ENCODE measurements at regions not wholly inside any gene's neighbourhood (a gene's known extent, or its start where the extent isn't known, plus 50 kb on each side); places are given as distances from the start of the nearest gene placed in this dataset.

DNA sequence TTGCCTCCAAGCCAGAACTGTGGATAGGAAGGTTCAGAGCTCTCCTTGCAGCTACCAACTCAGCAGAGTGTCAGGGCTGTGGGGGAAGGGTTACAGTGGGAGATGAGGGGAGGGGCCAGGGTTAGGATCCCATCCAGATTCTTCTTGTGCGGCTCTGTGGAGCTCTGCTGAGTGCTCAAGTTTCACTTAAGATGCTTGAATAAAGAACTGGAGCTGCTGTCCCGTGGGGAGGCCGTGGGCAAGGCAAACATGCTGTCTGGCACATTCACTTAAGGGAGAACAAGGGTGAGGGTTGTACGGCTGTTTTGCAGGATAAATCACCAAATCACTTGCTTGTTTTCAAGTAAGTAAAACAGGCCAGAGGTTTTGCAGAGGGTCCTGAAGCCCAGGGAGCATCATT is 197.1 kb downstream of the FAM76B start:
- Histone ChIP-seq H4K20me1 (ENCODE audit: insufficient read depth, poor library complexity, severe bottlenecking) (no peaks in the 10 kb centered on the region), H3K4me3 (no peak overlapping the region), H2AFZ (no peak overlapping the region), H3K79me2 (no peaks in the 10 kb centered on the region), H3K9me3 (ENCODE audit: low read depth) (no peaks in the 10 kb centered on the region), H3K9me2 (replicated peaks; ENCODE audit: insufficient read depth) (no peaks in the 10 kb centered on the region), H3K36me3 (replicated peaks; ENCODE audit: insufficient read depth, low read depth) (no peaks in the 10 kb centered on the region), H3K27me3 (no peaks in the 10 kb centered on the region), H3K4me1 (ENCODE audit: insufficient read depth) (peaks cover 8% of the 10 kb centered on the region), H3K4me2 (peak overlapping the region; percentile 21), H3K27ac (peak overlapping the region; percentile 47)
- TF ChIP-seq, protein P1, sequence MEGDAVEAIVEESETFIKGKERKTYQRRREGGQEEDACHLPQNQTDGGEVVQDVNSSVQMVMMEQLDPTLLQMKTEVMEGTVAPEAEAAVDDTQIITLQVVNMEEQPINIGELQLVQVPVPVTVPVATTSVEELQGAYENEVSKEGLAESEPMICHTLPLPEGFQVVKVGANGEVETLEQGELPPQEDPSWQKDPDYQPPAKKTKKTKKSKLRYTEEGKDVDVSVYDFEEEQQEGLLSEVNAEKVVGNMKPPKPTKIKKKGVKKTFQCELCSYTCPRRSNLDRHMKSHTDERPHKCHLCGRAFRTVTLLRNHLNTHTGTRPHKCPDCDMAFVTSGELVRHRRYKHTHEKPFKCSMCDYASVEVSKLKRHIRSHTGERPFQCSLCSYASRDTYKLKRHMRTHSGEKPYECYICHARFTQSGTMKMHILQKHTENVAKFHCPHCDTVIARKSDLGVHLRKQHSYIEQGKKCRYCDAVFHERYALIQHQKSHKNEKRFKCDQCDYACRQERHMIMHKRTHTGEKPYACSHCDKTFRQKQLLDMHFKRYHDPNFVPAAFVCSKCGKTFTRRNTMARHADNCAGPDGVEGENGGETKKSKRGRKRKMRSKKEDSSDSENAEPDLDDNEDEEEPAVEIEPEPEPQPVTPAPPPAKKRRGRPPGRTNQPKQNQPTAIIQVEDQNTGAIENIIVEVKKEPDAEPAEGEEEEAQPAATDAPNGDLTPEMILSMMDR (IDR thresholded peaks at IDR 0.05; ENCODE audit: poor library complexity) = no peak
- no peak for TF ChIP-seq EZH2 (IDR thresholded peaks at IDR 0.05; ENCODE audit: borderline replicate concordance)
- no peak for TF ChIP-seq EZH2phosphoT487 (IDR thresholded peaks at IDR 0.05; ENCODE audit: low read depth, severe bottlenecking, unreplicated experiment)
- DNase-seq (ENCODE audit: low spot score) = peak; percentile 24
- 11% methylated on average over 4 of the region's 4 CpGs for WGBS (ENCODE audit: low lambda C conversion rate, missing lambda C conversion rate)

DNA sequence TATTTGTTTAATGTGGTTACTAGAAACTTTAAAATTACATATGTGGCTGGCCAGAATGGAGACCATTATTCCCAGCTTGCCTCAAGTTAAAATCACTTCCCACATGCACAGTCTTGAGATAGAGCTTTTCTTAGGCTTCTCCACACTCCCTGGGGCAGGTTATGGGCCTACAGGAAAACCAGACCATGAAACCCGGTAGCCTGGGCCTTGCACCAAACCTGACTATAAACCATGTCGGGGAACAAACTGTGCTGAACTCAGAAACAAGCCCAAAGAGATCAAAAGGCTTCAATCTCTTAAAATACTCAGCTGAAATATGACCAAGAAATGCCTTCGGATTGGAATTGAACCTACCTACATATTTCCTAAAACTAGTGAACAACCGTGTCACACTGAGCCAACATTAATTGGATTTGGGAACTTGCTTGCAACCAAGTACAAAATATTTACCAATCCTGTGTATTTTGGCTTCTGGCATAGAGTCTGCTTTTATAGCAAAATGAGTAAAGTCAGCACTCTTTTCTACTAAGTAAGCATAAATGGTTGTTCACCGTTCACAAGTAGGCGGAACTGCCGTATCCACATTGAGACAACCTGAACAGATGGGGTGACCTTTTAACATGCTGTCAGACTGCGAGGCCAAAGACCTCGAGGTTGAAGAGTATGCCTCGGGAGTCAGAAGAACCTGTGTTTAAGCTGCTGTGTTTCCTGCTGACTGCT is 199.5 kb downstream of the FAM76B start:
- no peak overlapping the region for H2AFZ ChIP-seq
- DNase-seq (ENCODE audit: low spot score) = no peak
- H3K4me1 ChIP-seq (ENCODE audit: insufficient read depth) = peaks cover 4% of the 10 kb centered on the region
- WGBS (ENCODE audit: low lambda C conversion rate, missing lambda C conversion rate) = 87% methylated on average over 10 of the region's 10 CpGs
- H4K20me1 ChIP-seq (ENCODE audit: insufficient read depth, poor library complexity, severe bottlenecking) = no peaks in the 10 kb centered on the region
- no peaks in the 10 kb centered on the region for H3K9me3 ChIP-seq (ENCODE audit: low read depth)
- H3K27me3 ChIP-seq = no peaks in the 10 kb centered on the region
- no peaks in the 10 kb centered on the region for H3K79me2 ChIP-seq
- H3K9me2 ChIP-seq (replicated peaks; ENCODE audit: insufficient read depth) = no peaks in the 10 kb centered on the region
- no peak overlapping the region for H3K4me2 ChIP-seq
- no peak overlapping the region for H3K27ac ChIP-seq
- TF ChIP-seq EZH2phosphoT487 (IDR thresholded peaks at IDR 0.05; ENCODE audit: low read depth, severe bottlenecking, unreplicated experiment) = no peak
- no peak for TF ChIP-seq EZH2 (IDR thresholded peaks at IDR 0.05; ENCODE audit: borderline replicate concordance)
- TF ChIP-seq, protein P1 (IDR thresholded peaks at IDR 0.05; ENCODE audit: poor library complexity) = no peak
- no peaks in the 10 kb centered on the region for H3K36me3 ChIP-seq (replicated peaks; ENCODE audit: insufficient read depth, low read depth)
- H3K4me3 ChIP-seq = no peak overlapping the region

DNA sequence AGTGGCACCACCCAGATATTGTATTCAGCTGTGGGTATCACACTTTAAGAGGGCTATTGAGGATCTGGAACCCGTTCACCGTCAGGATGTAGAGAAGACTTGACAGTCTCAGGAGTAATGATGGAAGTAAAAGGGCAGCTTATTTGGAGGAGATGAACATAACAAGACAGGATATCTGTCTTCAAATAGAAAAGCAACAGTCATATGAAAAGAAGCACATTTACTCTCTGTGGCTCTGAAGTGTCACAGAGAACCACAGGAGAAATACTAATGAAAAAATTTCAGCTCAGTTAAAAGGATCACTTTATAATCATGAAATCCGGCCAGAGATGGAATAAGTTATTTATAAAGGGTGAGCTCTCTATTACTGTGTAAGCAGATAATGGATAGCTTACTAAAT is 200.8 kb downstream of the FAM76B start:
- no peak overlapping the region for H3K4me2 ChIP-seq
- H3K36me3 ChIP-seq (replicated peaks; ENCODE audit: insufficient read depth, low read depth) = no peaks in the 10 kb centered on the region
- H3K4me1 ChIP-seq (ENCODE audit: insufficient read depth) = peaks cover 4% of the 10 kb centered on the region
- H3K9me3 ChIP-seq (ENCODE audit: low read depth) = no peaks in the 10 kb centered on the region
- no peak for DNase-seq (ENCODE audit: low spot score)
- no peaks in the 10 kb centered on the region for H3K27me3 ChIP-seq
- H3K9me2 ChIP-seq (replicated peaks; ENCODE audit: insufficient read depth) = no peaks in the 10 kb centered on the region
- 78% methylated on average over 3 of the region's 3 CpGs for WGBS (ENCODE audit: low lambda C conversion rate, missing lambda C conversion rate)
- TF ChIP-seq, protein P1 (IDR thresholded peaks at IDR 0.05; ENCODE audit: poor library complexity) = no peak
- TF ChIP-seq EZH2 (IDR thresholded peaks at IDR 0.05; ENCODE audit: borderline replicate concordance) (no peak), EZH2phosphoT487 (IDR thresholded peaks at IDR 0.05; ENCODE audit: low read depth, severe bottlenecking, unreplicated experiment) (no peak)
- H2AFZ ChIP-seq = no peak overlapping the region
- no peak overlapping the region for H3K27ac ChIP-seq
- H3K79me2 ChIP-seq = no peaks in the 10 kb centered on the region
- H4K20me1 ChIP-seq (ENCODE audit: insufficient read depth, poor library complexity, severe bottlenecking) = no peaks in the 10 kb centered on the region
- no peak overlapping the region for H3K4me3 ChIP-seq
